C4-2B (cell line): ENCODE measurements at regions not wholly inside any gene's neighbourhood (a gene's known extent, or its start where the extent isn't known, plus 50 kb on each side); places are given as distances from the start of the nearest gene placed in this dataset.
"Not testable (repeated sequence)": the region's sequence is repeated elsewhere in the genome, so short reads cannot be mapped to it uniquely, and the experiment has no call there.

ENCODE experiments used
- H3K27ac ChIP-seq: fragments of 450-650 bp; 2 replicates; pipeline ENCODE4 v1.5.1; 2017
- ZFX ChIP-seq: fragments of 450-650 bp; IDR thresholded peaks from 2 replicates; pipeline ENCODE4 v1.6.1; 2017
- TF ChIP-seq, protein P1 (sequence below): fragments of 450-650 bp; conservative IDR thresholded peaks from 2 replicates; pipeline ENCODE4 v1.5.1; 2017; ENCODE audit warnings: mild to moderate bottlenecking

DNA sequence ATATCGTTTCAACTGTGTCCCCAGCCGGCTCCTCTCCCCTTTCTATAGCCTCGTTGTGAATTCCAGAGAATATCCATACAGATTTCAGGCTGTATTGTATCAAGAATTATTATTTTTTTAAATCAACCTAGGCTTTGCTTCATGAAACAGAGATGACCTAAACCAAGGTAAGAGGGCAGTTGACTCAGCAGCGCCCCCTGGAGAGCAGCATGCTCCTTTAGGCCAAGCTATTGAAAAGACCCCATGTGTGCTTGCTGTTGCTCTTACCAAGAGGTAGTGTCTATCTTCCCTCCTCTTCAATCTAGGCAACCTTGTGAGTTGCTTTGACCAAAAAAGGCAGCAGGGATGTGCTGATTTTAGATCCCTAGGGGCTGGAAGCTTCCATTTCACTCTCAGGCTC is 426.7 kb upstream of the SMIM21 start:
- no peak overlapping the region for H3K27ac ChIP-seq
- TF ChIP-seq ZFX: no peak
- TF ChIP-seq, protein P1, sequence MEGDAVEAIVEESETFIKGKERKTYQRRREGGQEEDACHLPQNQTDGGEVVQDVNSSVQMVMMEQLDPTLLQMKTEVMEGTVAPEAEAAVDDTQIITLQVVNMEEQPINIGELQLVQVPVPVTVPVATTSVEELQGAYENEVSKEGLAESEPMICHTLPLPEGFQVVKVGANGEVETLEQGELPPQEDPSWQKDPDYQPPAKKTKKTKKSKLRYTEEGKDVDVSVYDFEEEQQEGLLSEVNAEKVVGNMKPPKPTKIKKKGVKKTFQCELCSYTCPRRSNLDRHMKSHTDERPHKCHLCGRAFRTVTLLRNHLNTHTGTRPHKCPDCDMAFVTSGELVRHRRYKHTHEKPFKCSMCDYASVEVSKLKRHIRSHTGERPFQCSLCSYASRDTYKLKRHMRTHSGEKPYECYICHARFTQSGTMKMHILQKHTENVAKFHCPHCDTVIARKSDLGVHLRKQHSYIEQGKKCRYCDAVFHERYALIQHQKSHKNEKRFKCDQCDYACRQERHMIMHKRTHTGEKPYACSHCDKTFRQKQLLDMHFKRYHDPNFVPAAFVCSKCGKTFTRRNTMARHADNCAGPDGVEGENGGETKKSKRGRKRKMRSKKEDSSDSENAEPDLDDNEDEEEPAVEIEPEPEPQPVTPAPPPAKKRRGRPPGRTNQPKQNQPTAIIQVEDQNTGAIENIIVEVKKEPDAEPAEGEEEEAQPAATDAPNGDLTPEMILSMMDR: peak; percentile 79

DNA sequence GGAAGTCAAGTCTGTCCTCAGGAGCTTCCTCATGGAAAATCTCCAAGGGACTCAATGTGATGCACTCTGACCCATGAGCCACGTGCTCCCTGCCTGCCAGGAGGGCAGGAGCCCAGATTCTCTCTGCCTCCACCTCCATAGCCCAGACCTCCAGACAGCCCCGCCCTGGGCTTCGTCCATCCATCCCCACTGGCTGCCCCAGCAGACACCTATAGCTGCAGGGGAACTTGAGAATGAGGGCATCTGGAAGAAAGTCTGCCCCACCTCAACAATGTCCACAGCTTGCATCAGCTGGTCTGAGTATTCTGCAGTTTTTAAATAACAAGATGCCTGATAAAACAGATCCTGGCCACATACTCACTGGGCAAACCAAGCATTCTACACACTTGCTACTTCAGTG is 418.8 kb upstream of the SMIM21 start:
- TF ChIP-seq, protein P1: no peak
- TF ChIP-seq ZFX: no peak

DNA sequence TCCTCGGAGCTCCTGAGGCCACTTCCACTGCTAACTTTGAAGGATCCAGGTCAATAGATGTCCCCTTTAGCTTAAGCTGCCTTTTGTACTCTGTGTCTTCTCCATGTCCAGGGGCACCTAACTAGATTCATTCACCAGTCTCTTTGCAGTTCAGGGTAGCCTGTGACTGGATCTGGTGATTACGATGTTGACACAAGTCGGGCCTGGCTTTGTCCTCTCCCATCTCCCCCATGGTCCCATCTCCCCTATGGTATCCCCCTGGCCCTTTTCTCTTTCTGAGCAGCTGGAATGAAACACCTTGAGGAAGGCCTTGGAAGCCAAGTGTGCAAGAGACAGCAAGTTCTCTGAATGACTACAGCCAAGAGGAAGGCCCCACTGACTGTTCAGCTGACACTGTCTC is 417.9 kb upstream of the SMIM21 start:
- TF ChIP-seq ZFX: no peak
- TF ChIP-seq, protein P1: no peak
- H3K27ac ChIP-seq: no peak overlapping the region

More for the DNA sequence above, 418.8 kb upstream of the SMIM21 start:
- H3K27ac ChIP-seq: no peak overlapping the region

DNA sequence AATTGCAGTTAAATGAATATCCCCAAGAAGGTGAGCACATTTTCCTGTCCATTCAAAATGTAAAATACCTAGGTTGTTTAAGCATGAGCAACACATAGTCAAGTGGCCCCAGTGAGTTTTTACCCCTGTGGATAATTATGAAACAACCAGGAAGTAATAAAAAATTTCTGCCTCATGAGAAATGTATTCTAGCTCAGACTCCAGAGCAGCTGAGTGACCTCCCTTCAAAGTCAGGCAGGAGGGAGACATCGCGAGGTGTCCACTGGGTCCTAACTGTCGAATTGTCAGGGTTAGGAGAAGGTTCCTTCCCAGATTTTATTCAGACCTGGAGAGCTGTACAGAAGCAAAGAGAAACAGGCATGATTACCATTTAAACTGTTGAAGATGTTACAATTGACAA is 416.6 kb upstream of the SMIM21 start:
- TF ChIP-seq, protein P1: no peak
- no peak for TF ChIP-seq ZFX

DNA sequence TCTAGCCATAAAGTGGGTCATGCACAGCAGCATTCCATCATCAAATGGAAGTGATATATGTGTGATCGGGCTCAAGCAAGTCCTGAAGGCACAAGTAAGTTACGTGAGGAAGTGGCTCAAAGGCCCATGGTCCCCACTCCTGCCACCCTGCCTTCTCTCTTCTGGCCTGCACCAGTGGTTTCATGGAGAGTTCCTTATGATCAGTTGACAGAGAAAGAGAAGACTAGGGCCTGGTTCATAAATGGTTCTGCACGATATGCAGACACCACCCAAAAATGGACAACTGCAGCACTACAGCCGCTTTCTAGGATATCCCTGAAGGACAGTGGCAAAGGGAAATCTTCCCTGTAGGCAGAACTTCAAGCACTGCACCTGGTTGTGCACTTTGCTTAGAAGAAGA is 412.6 kb upstream of the SMIM21 start:
- no peak for TF ChIP-seq ZFX
- TF ChIP-seq, protein P1: no peak
- no peak overlapping the region for H3K27ac ChIP-seq

More for the DNA sequence above, 416.6 kb upstream of the SMIM21 start:
- H3K27ac ChIP-seq: no peak overlapping the region

DNA sequence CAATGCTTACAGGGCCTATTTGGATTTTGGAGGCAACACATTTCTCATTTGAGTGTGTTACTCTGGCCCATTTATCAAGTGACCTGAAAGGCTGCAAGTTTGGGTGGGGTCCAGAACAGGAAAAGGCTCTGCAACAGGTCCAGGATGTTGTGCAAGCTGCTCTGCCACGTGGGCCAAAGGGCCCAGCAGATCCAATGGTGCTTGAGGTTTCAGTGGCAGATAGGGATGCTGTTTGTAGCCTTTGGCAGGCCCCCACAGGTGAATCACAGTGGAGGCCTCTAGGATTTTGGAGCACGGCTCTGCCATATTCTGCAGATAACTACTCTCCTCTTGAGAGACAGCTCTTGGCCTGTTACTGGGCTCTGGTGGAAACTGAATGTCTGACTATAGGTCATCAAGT is 412.2 kb upstream of the SMIM21 start:
- H3K27ac ChIP-seq: not testable (repeated sequence)

DNA sequence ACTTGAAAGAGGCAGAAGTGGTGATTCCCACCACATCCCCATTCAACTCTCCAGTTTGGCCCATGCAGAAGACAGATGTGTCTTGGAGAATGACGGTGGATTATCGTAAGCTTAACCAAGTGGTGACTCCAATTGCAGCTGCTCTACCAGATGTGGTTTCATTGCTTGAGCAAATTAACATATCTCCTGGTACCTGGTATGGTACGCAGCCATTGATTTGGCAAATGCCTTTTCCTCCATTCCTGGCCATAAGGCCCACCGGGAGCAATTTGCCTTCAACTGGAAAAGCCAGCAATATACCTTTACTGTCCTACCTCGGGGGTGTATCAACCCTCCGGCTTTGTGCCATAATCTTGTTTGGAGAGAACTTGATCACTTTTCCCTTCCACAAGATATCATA is 411.5 kb upstream of the SMIM21 start:
- no peak overlapping the region for H3K27ac ChIP-seq
- no peak for TF ChIP-seq ZFX
- TF ChIP-seq, protein P1: no peak

DNA sequence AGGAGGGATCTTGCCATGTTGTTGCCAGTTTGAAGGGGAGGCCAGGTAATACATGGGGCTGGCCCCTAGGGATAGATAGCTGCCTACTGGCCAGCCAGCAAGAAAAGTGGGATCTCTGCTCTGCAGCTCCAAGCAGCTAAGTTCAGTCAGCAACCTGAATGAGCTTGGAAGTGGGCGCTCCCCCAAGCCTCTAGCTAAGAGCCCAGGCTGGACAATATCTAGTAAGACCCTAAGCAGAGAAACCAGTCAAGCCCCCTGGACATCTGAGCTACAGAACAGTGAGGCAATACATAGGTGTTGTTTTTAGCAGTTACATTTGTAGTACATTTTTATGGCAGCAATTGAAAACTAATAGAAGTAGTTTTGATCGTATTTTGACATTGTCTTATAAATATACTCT is 409.8 kb upstream of the SMIM21 start:
- TF ChIP-seq ZFX: no peak
- TF ChIP-seq, protein P1: no peak
- H3K27ac ChIP-seq: no peak overlapping the region
